Astrocyte (in vitro differentiated cells and primary cell): ENCODE measurements at regions not wholly inside any gene's neighbourhood (a gene's known extent, or its start where the extent isn't known, plus 50 kb on each side); places are given as distances from the start of the nearest gene placed in this dataset.

Experiments used
- EZH2 ChIP-seq: IDR thresholded peaks from 2 replicates; pipeline ENCODE4 v1.6.1; 2012; ENCODE audit warnings: mild to moderate bottlenecking, low read length, inconsistent platforms; ENCODE audit not compliant: insufficient read depth
- TF ChIP-seq, protein P1 (sequence below): IDR thresholded peaks from 2 replicates; pipeline ENCODE4 v1.5.1; 2011; ENCODE audit warnings: low read depth, mild to moderate bottlenecking, inconsistent platforms, low read length, moderate library complexity; ENCODE audit not compliant: insufficient read depth

- TF ChIP-seq, protein P1, sequence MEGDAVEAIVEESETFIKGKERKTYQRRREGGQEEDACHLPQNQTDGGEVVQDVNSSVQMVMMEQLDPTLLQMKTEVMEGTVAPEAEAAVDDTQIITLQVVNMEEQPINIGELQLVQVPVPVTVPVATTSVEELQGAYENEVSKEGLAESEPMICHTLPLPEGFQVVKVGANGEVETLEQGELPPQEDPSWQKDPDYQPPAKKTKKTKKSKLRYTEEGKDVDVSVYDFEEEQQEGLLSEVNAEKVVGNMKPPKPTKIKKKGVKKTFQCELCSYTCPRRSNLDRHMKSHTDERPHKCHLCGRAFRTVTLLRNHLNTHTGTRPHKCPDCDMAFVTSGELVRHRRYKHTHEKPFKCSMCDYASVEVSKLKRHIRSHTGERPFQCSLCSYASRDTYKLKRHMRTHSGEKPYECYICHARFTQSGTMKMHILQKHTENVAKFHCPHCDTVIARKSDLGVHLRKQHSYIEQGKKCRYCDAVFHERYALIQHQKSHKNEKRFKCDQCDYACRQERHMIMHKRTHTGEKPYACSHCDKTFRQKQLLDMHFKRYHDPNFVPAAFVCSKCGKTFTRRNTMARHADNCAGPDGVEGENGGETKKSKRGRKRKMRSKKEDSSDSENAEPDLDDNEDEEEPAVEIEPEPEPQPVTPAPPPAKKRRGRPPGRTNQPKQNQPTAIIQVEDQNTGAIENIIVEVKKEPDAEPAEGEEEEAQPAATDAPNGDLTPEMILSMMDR, result peak; percentile 76
- no peak for TF ChIP-seq EZH2
These were observed 197.0 kb downstream of the DAD1 start for GRCh38 chr14:22391908-22392565.
